HG03159 (cell line): ENCODE measurements at regions not wholly inside any gene's neighbourhood (a gene's known extent, or its start where the extent isn't known, plus 50 kb on each side); places are given as distances from the start of the nearest gene placed in this dataset.

Source experiments
- ATAC-seq: cut with Tn5 transposase; IDR thresholded peaks from one replicate; pipeline ENCODE4 v1.9.1; 2021; ENCODE audit warnings: mild to moderate bottlenecking, moderate library complexity; ENCODE audit not compliant: unreplicated experiment

DNA sequence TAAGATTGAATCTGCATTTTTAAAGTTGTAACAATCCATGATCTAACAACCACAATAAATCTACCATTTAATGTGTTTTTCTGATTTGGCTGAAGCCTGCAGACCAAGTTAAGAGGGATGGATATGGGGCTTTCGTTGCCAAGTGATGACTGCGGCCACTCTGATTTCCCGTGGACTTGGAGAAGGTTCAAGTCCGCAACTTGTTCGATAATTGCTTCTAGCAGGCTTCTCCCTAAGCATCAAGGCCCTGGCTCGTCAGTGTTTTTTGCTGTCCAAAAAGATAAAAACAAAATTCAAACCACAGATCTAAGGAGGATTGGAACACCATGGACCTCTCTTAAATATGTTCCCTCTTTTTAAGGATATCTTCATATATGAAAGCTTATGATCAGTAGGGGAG is 256.6 kb downstream of the CNTN3 start:
- ATAC-seq: no peak

DNA sequence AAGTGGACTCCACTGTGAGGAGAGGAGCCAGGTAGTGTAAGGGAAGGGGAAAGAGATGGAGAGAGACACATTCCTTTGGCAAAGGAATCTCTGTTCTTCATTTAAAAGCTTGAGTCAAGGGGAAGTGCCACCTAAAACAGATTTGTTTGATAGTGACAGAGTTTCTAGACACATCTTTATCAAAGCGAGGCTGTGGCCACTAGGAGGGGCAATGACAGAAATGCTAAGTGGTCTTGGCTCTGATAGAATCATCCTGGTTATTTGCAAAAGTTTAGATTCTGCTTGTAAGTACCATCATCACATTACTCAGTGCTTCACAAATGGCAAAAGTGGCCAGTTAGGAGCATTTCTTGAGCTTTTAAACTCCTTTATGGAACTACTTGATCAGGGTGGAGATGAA is 261.4 kb downstream of the CNTN3 start:
- ATAC-seq: no peak

DNA sequence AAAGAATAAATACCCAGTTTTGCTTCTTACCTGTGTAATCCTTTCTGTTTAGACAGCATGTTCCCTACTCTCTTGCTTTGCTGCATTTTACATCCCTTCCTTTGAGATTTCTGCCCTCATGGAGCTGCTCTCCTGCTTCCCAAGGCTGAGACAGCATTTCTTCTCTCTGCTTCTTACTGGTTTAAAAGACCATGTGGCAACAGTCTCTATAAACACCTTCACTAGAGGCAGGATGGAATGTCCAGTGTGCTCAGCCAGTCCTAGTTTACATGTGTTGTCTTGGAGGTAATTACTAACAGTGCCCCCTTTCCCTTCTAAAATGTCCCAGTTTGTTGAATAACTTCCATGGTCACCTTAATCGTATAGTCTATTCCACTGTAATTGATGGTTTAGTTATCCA is 262.3 kb downstream of the CNTN3 start:
- no peak for ATAC-seq

DNA sequence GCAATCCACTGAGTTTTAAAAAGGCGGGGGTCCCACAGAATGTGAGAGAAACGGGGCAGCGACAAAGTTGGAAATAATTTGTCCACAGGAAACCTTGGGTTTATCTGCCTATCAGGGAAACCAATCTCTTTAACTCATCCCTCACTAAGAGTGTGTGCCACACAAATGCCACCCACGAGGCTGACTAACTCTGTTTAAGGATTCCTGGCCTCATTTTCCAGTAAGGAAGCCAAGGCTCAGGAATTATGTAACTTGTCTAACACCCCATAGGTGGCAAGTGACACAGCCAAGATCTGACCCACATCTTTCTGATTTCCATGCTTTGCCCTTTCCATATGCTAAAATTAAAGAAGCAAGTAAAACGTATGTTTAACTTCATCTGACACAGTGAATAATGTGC is 263.2 kb downstream of the CNTN3 start:
- no peak for ATAC-seq

DNA sequence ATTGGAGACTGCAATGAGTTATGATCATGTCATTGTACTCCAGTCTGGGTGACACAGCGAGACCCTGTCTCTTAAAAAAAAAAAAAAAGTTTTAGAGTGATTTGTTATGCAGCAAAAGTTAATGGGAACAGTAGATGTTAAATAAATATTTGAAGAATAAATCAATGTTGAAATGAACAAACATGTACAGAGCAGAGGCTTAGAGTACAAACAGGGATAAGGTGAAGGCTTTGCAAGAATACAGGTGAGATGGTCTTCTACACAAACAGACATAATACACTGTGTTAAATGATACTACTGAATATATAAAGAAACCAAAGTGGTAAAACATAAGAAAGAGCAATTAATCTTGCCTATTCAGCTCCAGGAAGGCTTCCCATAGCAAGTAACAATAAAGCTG is 265.4 kb downstream of the CNTN3 start:
- no peak for ATAC-seq

DNA sequence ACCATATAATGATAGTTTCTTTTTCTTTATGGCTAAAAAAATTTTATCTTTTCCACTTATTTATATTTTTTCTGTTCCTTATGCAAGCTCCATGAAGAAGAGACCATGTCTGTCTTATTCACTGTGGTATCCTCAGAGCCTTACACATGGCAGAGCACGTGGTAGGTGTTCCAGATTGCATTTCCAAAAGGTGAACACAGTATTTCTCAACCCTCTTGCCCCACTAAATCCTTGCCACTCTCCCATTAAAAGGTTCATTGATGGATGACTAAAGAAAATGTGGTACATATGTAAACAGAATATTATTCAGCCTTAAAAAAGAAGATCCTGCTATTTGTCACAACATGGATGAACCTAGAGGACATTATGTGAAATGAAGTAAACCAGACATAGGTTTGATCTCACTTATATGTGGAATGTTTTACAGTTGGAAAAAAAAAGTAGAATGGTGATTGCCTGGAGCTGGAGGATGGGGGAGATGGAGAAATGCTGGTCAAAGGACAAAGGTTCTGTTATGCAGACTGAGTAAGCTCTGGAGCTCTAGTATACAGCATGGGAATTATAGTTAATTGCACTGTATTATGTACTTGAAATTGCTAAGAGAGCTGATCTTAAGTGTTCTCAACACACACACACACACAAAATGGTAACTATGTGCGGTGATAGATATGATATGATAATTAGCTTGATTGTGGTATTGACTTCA is 266.7 kb downstream of the CNTN3 start:
- no peak for ATAC-seq

DNA sequence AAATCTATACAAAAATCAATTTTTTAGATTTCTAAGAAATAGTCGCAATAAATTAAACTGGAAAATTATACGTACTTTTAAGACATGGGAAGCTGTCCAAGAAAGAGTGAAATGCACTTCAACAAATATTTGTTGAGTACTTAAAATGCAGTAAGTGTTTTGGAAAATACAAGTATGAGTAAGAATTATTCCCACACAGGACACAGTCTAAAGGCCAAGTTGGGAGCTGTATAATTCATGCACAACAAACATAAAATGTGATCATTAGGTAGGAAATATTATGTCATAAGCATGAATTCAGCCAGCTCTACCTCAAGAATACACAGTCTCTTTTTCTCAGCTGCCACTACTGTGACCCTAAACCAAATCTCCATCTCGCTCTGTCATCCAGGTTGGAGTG is 267.6 kb downstream of the CNTN3 start:
- no peak for ATAC-seq

DNA sequence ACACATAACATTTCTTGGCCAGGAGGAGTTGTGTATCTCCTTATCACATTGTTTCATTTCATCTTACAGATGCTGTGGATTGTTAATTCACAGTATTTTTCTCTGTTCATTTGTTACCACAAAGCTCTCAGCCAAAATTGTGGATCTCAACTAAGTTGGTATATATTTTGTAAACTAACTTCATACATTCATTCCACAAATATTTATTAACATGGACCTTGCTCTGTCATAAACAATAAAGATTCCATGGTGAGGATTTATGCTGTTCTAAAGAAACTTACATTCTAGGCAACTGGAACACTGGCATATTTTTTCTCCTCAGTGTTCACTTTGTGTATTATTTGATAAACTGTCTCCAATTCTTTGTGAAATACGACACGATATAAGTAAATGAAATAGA is 268.8 kb downstream of the CNTN3 start:
- ATAC-seq: no peak

DNA sequence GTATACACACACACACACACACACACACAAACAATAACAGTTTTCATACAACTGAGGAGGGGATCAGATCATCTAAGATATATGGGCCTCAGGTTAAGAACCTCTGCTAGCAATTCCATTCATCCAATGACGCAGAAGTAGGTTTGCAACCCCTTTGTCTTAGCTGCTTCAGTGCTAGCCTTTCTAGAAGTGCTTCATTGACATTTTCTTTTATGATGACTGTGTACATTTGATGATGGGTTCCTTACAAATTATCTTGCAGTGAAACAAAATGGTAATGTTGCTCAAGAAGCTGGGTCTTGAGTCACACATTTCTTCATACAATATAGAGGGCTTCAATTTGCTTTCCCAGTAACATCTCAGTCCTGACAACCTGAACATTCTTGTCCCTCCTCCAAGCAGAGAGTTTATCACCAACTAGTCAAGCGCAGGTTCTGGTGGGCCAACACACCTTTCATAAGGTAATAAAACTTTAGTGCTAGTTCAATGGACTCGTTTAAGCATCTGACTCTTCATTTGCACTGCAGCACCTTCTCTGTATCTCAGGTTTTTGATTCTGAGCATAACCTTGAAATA is 269.5 kb downstream of the CNTN3 start:
- ATAC-seq: no peak

DNA sequence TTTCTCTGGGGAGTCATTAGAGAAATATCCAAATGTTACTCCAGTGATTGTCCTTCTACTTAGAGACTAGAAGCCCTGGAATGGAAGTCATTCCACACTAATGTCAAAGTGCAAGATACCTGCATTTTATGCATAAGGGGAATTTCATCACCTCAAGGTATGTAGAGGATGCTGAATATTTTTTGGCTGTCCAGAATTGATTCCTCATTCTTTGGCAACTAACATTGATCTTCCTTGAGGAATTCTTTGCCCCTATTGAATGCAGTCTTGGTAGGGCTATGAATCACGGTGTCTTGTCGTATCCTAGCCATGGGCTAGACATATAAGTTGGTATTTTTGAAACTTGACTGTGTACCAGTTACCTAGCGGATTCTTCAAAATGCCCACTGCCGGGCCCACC is 271.1 kb downstream of the CNTN3 start:
- no peak for ATAC-seq

DNA sequence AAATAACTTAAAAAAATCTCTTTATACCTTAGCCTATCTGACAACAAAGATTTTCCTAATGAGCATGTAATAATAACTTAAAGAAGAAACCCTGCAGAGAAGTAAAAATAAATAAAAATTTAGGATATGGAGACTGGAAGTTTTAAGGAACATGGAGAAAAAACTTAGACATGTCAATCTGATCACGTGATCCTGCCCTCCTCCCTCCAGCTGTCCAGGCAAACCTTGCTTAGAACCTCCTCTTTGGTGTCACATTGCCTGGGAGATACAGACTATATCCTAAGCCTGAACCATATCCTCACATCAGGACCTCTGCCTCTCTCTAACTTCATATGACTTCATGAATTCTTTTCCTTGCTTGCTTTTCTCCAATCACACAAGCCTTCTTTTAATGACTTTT is 275.5 kb downstream of the CNTN3 start:
- ATAC-seq: no peak

DNA sequence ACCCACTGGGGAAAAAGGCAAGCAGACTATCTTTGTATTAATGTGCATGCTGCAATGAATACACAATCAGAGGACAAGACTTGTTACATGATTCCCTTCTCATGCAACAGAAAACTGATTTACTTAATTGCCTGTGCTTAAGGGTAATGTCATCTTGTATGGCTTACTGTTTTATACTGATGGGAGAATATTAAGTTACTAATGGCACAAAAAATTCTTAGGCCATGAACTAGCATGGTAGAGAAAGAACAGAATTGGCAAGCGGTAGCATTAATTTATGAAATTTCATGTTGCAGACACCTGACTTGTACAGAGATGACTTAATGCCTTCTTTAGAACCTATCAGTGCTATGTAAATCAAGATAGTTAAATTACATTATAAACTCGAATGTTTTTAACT is 282.3 kb downstream of the CNTN3 start:
- no peak for ATAC-seq

DNA sequence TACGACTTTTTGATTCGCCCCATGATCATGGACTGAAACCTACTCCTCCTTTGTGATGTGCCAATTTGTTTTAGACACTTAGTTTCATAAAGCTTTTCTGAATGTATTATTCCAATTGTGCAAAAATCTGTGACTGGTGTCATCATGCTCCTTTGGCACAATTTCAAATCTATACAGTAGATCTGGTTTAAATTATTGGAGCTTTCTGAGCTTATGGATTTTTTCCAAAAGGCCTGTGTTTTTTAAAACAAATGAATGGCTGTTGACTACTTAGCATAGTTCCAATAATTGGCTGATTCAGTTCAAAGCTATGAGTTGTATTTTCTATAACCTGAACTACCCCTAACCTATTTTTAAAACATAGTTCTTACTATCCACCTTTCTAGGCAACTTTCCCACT is 282.7 kb downstream of the CNTN3 start:
- ATAC-seq: no peak

DNA sequence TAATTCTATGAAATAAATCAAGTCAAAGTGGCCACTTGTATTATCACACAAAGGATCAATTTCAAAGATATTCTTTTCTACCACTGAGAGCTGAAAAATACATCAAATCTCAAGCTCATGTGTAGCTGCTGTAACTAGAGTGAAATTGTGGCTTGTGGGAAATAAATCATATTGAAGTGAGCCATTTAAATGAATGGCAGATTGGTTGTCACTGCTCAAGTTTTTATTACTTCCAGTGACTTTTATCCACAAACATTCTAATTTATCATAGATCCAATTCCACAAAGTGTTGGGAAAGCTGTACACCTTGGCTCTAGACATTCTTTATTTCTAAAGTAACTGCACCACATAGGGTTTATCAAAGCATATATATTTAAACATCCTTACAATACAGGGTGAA is 285.4 kb downstream of the CNTN3 start:
- no peak for ATAC-seq

DNA sequence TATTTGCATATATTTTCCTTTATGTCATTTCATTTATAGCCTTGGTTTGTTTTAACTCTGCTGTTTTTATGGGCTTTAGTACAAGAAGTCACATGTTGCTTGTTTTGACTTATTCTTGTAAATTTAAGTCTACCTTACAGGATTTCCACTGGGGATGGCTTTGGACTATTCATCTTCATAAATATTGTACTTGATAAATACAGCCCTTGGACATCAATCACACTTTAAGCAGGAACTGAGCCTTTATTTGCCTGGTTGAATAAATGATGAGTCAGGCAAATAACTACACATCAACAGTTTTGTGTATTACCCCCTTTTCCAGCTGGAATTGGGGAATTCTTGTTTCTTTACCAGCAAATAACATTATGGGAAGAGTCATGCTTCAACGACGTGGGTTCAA is 286.0 kb downstream of the CNTN3 start:
- ATAC-seq: no peak

DNA sequence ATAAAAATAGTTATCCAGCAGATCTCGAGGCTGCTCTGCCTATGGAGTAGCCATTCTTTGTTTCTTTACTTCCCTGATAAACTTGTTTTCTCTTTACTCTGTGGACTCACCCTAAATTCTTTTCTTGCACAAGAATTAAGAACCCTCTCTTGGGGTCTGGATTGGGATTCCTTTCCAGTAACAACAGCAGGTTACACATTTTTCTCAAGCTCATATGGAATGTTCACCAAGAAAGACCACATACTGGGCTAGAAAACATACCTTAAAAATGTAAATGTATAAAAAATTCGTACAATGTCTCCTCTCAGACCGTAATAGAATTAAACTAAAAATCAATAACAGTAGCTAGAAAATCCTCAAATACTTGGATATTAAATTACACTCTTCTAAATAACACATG is 299.2 kb downstream of the CNTN3 start:
- ATAC-seq: no peak

DNA sequence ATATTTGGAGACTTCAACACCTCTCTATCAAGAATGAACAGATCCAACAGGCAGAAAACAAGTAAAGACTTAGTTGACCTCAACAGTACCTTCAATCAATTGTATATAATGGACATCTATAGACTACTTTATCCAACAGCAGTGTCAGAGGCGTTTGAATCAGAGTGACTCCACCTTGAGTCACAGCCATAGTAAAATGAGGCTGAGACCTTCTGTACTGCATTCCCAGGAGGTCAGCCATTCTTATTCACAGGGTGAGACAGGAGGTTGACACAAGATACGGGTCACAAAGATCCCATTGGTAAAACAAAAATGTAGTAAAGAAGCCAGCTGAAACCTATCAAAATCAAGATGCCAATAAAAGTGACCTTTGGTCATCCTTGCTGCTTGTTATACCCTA is 299.8 kb downstream of the CNTN3 start:
- ATAC-seq: no peak

DNA sequence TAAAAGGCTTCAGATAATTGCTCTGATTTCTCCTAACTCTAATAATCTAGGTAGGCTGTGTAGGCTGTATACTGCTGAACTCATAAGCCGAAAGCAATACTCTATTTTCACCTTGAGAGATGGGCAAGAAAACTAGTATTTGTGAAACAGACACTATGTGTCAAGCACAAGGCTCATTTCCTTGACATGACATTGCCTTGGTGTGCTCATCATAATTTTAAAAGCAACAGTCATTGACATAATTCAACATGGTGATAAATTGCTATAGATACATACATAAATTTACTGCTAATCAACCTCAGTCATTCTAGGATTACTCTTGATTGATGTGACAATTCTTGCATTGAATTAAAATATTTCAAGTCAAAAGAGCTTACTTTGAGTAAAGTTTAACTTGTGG is 304.7 kb downstream of the CNTN3 start:
- ATAC-seq: no peak

DNA sequence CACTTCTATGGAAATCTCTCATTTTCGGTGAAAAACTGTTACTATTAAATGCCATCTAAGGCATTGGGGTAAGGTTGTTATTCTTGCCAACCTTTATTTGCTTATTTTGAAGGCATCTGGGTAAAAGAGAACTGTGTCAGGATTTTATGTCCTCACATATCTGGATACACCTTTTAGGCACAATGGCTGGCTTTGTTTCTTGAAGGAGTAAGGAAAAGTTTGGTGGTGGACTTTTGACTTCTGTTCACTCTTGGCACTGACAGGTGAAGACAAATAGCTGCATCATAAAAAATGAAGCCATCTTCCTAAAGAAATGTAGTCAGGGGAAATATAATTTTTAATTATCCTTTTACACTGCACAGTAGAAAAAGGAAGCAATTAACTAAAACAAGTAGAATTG is 310.0 kb downstream of the CNTN3 start:
- no peak for ATAC-seq

DNA sequence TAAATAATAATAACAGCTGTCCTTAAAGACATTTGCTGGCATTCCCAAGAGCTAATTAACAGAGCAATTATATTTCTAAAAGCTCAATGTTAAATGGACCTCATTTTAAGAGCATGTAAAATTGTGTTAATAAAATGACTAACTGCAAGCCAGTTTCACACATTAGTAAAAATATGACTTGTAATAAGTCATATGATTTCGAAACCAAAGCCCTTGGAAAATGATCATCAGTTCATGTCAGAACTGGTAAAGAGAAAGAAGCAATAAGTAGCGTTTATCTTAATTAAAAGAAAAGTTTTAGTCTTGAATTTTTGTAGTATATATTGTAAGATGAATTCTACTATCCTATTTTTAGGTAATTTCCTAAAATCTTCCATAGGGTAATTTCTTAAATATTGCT is 310.7 kb downstream of the CNTN3 start:
- no peak for ATAC-seq

DNA sequence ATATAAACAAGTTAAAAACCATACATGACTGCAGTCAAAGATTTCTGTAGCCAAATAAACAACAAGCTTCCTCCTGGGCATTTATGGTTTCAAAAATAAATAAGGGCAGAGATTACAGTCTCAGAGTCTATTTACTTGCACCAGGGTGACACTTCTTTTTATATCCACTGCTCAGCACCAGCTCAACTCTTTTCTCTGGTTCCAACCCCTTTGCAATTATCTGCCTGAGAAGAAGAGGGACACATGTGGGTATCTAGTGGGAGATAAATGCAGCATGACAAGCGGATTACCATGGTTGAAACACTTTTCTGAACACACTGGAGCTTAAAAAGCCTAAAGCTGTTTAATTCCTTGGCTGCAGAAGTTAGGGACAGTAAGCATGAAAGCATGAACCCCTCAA is 311.5 kb downstream of the CNTN3 start:
- ATAC-seq: no peak

DNA sequence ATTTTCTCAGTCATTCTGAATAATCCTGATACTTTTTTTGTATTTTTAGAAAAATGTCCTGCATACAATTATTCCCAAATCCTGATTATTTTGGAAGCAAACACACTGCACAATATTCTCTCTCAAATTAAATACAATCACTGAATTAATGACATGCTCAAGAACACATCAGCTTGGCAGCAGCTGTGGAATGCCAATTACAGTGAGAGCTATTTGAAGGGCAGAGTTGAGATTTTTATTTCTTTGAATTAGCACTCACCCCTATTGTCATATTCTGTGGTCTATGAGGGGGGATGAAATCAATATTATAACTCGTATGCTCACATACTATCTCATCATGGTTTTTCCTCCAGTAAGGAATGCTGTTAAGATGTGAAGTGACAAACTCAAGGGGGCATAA is 312.2 kb downstream of the CNTN3 start:
- ATAC-seq: no peak

DNA sequence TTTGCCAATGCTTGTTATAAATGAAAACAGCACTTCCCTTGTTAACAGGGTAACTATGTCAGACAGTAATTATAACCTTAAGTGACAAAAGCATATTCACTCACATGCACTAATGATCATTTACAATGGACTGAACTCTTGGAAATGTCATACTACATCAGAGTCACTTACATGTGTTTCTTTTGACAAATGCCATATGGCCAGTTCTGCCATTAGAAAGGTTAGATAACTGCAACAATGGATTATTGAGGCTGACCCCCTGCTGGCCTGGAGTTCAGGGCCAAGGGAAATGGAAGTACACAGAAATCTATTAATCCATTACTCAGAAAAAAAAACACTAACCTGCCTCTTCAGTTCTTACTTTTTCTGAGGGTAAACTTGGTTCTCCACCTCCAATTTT is 313.4 kb downstream of the CNTN3 start:
- ATAC-seq: no peak
